ENCODE measurements at regions not wholly inside any gene's neighbourhood (a gene's known extent, or its start where the extent isn't known, plus 50 kb on each side); places are given as distances from the start of the nearest gene placed in this dataset.
"Not testable (repeated sequence)": the region's sequence is repeated elsewhere in the genome, so short reads cannot be mapped to it uniquely, and the experiment has no call there.

DNA sequence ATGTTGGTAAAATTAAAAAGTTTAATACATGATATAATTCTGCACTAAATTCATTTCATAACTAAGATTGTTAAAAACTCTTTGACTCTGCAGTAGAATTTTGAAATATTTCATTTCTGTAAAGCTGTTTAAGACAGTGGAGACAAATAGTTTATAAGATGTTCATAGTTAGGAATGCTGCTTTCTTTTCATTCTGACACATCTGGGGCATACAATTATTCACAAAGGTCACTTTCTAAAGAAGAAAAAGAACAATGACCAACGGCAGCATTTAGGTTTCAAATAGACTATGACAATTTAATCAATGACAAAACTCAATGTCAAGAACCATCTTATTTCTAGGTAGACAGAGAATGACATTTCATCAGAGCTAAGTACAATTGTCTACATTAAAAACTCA, 1422.1 kb downstream of the PCDH9 start:
- no peak for DNase-seq (ENCODE audit: low spot score)

- DNase-seq (ENCODE audit: low spot score): no peak
Observed at GRCh38 chr13:65803530-65804392, 1426.4 kb downstream of the PCDH9 start.

GRCh38 chr13:65789815-65790214, 1440.3 kb downstream of the PCDH9 start:
- no peak for DNase-seq (ENCODE audit: low spot score)

DNA sequence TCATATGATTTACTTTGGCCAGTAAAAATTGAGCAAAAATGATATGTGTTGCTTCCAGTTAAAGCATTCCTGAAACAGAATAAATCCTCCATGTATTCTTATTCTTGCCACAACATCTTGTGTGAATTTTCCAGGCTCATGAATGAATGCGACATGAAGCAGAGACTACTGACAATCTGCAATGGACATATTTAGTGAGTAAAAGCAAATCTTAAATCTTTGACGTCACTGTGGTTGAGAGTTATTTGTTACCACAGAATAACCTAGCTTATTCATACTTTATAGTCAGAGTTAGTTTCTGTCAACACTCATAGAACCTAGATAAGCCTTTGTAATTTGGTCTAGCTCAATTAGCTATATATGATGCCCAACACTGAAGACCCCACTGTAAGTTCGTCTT, 1443.1 kb downstream of the PCDH9 start:
- DNase-seq (ENCODE audit: low spot score): no peak

GRCh38 chr13:65784088-65784816, 1445.9 kb downstream of the PCDH9 start:
- DNase-seq (ENCODE audit: low spot score): no peak

DNA sequence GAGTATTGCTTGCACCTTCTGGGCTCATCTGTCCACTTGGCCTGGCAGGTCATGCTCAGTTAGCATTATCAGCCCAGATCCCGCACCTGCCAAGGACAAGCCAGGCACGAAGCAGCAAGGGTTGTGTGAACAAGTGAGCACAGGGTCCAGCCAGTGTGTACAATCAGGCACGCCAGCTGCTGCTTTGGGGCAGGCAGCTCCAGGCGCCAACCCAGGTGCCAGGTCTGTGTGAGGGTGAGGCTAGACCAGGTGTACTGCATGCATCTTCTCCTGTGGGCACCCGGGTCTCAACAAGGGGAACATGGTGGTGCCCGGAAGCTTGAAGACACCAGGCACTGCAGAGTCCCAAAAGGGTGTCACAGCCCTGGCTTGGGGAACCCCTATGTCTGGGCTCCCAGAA, 1446.8 kb downstream of the PCDH9 start:
- DNase-seq (ENCODE audit: low spot score): no peak

DNA sequence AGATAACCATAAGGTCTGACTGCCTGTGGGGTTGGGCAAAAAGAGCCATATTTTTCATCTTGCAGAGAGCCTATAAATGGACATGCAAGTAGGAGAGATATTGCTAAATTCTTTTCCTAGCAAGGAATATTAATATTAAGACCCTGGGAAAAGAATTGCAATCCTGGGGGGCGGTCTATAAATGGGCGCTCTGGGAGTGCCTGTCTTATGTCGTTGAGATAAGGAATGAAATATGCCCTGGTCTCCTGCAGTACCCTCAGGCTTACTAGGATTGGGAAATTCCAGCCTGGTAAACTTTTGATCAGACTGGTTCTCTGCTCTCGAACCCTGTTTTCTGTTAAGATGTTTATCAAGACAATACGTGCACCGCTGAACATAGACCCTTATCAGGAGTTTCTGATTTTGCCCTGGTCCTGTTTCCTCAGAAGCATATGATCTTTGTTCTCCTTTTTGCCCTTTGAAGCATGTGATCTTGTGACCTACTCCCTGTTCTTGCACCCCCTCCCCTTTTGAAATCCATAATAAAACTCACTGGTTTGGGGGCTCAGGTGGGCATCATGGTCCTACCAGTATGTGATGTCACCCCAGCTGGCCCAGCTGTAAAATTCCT, 1458.3 kb downstream of the PCDH9 start:
- DNase-seq (ENCODE audit: low spot score): not testable (repeated sequence)

GRCh38 chr13:65768545-65768944, 1461.6 kb downstream of the PCDH9 start:
- no peak for DNase-seq (ENCODE audit: low spot score)

DNA sequence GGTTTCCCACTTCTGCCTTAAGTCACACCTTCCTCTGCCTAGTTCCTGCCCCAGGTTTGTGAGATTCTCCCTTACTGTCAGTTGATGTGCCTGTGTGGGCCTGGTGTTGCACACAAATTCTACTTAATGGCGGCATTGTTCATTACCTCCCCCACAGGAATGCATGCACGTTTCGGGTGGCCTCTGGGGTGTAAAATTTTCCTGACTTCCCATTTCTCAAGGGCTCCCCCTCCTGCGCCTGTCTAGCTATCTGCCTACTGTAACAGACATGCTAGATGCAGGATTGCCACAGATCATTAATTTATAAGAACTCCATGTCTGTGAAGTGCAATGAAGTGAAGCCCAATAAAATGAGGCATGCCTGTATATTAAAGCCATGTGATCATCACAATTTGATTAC, 1466.3 kb downstream of the PCDH9 start:
- DNase-seq (ENCODE audit: low spot score): no peak

DNA sequence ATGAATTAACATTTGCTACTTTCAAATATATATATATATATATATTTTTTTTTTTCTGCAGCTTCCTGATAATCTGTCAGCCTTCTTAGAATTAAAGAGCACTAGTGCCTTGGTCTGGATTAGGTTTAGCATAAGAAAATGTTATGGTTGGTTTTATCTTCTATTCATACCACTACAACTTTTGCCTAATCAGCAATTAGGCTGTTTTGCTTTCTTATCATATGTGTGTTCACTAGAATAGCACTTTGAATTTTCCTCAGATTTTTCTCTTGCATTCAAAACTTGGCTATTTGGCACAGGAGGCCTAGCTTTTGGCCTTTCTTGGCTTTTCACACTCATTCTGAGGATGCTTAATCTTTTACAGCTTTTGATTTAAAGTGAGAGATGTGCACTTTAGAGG, 1468.1 kb downstream of the PCDH9 start:
- no peak for DNase-seq (ENCODE audit: low spot score)

DNA sequence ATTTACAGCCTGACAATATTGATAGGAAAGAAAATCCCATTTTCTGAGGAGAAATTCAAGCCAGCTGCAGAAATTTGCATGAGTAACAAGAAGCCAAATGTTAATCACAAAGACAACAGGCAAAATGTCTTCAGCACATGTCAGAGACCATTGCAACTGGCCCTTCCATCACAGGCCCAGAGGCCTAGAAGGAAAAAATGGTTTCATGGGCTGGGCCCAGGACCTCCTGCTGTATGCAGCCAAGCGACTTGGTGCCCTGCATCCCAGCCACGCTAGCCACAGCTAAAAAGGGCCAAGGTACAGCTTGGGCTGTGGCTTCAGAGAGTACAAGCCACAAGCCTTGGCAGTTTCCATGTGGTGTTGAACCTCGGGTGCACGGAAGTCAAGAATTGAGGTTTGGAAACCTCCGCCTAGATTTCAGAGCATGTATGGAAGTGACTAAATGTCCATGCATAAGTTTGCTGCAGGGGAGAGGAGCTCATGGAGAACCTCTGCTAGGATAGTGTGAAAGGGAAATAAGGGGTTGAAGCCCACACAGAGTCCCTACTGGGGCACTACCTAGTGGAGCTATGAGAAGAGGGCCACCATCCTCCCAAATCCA, 1474.0 kb downstream of the PCDH9 start:
- no peak for DNase-seq (ENCODE audit: low spot score)

GRCh38 chr13:65748227-65748626, 1481.9 kb downstream of the PCDH9 start:
- DNase-seq (ENCODE audit: low spot score): no peak

DNA sequence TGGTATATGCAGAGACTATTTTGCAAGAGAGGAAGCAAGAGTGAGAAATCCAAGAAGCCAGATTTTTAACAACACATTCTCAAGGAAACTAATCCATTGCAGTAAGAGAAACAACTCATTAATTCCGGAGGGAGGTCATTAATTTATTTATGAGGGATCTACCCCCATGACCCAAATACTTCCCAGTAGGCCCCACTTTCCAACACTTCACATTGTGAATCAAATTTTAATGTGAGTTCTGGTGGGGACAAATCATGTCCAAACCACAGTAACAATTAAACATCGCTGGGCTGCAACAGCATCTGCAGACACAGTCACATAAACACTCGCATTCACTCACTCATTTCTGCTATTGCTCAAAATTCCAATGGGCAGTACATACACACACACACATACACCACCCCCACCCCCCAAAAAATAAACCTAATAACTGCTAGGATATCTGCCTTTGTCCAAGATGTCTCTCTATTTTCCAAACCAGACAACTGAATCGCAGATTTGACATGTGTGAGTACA, 1483.7 kb downstream of the PCDH9 start:
- no peak for DNase-seq (ENCODE audit: low spot score)

- no peak for DNase-seq (ENCODE audit: low spot score)
Observed at GRCh38 chr13:65744836-65745235, 1485.3 kb downstream of the PCDH9 start.

GRCh38 chr13:65733110-65733509, 1497.0 kb downstream of the PCDH9 start:
- DNase-seq (ENCODE audit: low spot score): no peak

GRCh38 chr13:65727070-65727469, 1503.1 kb downstream of the PCDH9 start:
- no peak for DNase-seq (ENCODE audit: low spot score)

GRCh38 chr13:65725006-65725405, 1505.1 kb downstream of the PCDH9 start:
- DNase-seq (ENCODE audit: low spot score): no peak

DNA sequence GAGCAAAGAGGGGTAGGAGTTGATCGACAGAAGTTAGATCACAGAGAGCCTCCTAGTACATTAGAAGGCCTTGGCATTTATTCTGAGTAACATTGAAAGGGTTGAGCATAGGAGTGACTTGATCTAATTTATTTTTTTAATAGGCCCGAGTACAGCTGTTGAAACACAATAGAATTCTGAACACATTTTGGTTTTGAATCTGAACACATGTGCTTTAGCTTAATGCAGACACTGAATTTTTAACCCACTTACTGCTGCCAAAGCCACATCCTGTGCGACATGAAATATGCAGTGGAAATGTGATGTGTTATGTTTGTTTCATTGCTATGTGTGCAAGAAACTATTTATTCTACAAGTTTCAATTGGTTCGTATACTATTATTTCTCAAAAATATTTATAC, 1505.9 kb downstream of the PCDH9 start:
- DNase-seq (ENCODE audit: low spot score): no peak

DNA sequence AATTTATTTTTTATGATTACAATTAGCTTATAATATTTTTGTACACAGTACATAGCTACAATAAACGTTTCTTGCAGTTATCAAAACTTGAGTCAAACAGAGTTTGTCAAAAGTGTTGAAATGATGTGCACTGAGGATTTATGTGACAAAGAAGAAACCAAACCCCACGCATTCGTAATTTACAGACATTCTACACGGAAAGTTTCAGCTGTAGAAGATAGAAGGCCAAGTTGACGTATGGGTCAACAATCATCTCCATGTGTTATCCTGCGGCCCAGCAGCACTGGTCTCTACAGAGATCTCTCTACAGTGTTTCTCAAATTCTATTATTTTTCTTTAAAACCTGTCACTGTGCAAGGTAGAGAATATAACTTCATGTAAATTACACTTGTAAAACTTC, 1507.6 kb downstream of the PCDH9 start:
- DNase-seq (ENCODE audit: low spot score): no peak

- no peak for DNase-seq (ENCODE audit: low spot score)
Observed at GRCh38 chr13:65719831-65720230, 1510.3 kb downstream of the PCDH9 start.

DNA sequence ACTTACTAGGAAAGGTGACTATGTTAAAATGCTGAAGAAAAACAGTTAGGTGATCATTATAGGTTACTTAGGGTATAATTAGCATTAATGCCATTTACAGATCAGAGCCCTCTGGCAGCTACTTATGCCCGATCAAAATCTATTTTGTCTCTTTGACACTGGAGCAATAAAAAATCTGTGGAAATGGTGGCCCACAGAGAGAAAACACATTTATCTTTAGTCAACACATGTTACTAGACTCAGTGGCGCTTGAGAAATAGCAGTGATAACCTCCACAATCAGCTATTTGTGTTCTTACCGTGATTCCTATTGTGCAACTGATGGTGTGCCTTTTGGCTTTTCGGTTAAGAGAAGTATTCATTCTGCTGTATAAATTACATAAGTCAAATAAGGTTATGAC, 1519.6 kb downstream of the PCDH9 start:
- no peak for DNase-seq (ENCODE audit: low spot score)

DNA sequence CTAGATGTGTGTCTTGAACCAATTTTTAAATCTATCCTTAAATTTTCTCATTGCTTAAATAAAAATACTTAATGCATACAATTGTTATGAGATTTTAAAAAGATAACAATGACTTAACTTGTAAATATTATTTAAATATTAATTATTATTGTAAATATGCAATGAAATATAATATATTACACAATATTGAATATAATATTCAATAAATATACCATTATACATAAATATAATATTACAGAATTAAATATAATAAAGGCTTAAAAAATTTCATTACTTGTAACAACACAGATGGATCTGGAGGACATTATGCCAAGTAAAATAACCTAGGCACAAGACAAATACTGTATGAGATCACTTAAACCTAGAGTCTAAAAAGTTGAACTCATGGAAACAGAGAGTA, 1532.3 kb downstream of the PCDH9 start:
- DNase-seq (ENCODE audit: low spot score): no peak
